ENCODE measurements at regions not wholly inside any gene's neighbourhood (a gene's known extent, or its start where the extent isn't known, plus 50 kb on each side); places are given as distances from the start of the nearest gene placed in this dataset.

GRCh38 chr9:108191065-108191464, 664.7 kb downstream of the ACTL7B start:
- no peaks in the 10 kb centered on the region for H3K36me3 ChIP-seq
- DNase-seq, result no peak
- no peak for TF ChIP-seq POLR2A (IDR thresholded peaks at IDR 0.05)
- TF ChIP-seq CTCF (IDR thresholded peaks at IDR 0.05), result no peak
- H3K4me3 ChIP-seq, result no peak overlapping the region
- no peak overlapping the region for H3K27ac ChIP-seq
- no peaks in the 10 kb centered on the region for H3K9me3 ChIP-seq
- no peaks in the 10 kb centered on the region for H3K27me3 ChIP-seq
- H3K4me1 ChIP-seq, result no peaks in the 10 kb centered on the region

GRCh38 chr9:108188976-108189375, 666.8 kb downstream of the ACTL7B start:
- TF ChIP-seq CTCF (IDR thresholded peaks at IDR 0.05) (no peak), POLR2A (IDR thresholded peaks at IDR 0.05) (no peak)
- Histone ChIP-seq H3K27me3 (no peaks in the 10 kb centered on the region), H3K9me3 (peaks cover 0 to 3% (median 0%) of the 10 kb centered on the region in 4 donors), H3K4me1 (no peaks in the 10 kb centered on the region), H3K36me3 (no peaks in the 10 kb centered on the region), H3K27ac (no peak overlapping the region), H3K4me3 (no peak overlapping the region)
- DNase-seq, result no peak

- TF ChIP-seq POLR2A (IDR thresholded peaks at IDR 0.05), result no peak
- Histone ChIP-seq H3K4me1 (no peaks in the 10 kb centered on the region), H3K9me3 (peaks cover 0 to 3% (median 0%) of the 10 kb centered on the region in 4 donors), H3K36me3 (no peaks in the 10 kb centered on the region), H3K27me3 (no peaks in the 10 kb centered on the region), H3K4me3 (no peak overlapping the region), H3K27ac (no peak overlapping the region)
- no peak for DNase-seq
These were observed 667.3 kb downstream of the ACTL7B start for GRCh38 chr9:108188482-108188881.

GRCh38 chr9:108186642-108187395, 669.0 kb downstream of the ACTL7B start:
- Histone ChIP-seq H3K27me3 (no peaks in the 10 kb centered on the region), H3K36me3 (no peaks in the 10 kb centered on the region), H3K4me3 (no peak overlapping the region), H3K27ac (no peak overlapping the region), H3K4me1 (no peaks in the 10 kb centered on the region), H3K9me3 (peaks cover 0 to 3% (median 0%) of the 10 kb centered on the region in 4 donors)
- peak in 1 of 3 donors; percentile 51 for DNase-seq
- no peak for TF ChIP-seq CTCF (IDR thresholded peaks at IDR 0.05)
- no peak for TF ChIP-seq POLR2A (IDR thresholded peaks at IDR 0.05)

- TF ChIP-seq POLR2A (IDR thresholded peaks at IDR 0.05) (no peak), CTCF (IDR thresholded peaks at IDR 0.05) (no peak)
- H3K9me3 ChIP-seq, result peaks cover 0 to 3% (median 0%) of the 10 kb centered on the region in 4 donors
- H3K27ac ChIP-seq, result no peak overlapping the region
- H3K36me3 ChIP-seq, result no peaks in the 10 kb centered on the region
- H3K4me1 ChIP-seq, result no peaks in the 10 kb centered on the region
- no peak overlapping the region for H3K4me3 ChIP-seq
- no peak for DNase-seq
- no peaks in the 10 kb centered on the region for H3K27me3 ChIP-seq
These were observed 670.2 kb downstream of the ACTL7B start for GRCh38 chr9:108185613-108186012.

- no peaks in the 10 kb centered on the region for H3K36me3 ChIP-seq
- H3K9me3 ChIP-seq, result peaks cover 0 to 3% (median 0%) of the 10 kb centered on the region in 4 donors
- no peaks in the 10 kb centered on the region for H3K27me3 ChIP-seq
- peak in 1 of 3 donors; percentile 55 for DNase-seq
- no peak overlapping the region for H3K4me3 ChIP-seq
- no peak overlapping the region for H3K27ac ChIP-seq
- TF ChIP-seq POLR2A (IDR thresholded peaks at IDR 0.05) (no peak), CTCF (IDR thresholded peaks at IDR 0.05) (no peak)
- H3K4me1 ChIP-seq, result no peaks in the 10 kb centered on the region
These were observed 670.8 kb downstream of the ACTL7B start for GRCh38 chr9:108184941-108185340.
